Lung microvascular endothelial cell (primary cell): ENCODE measurements at regions not wholly inside any gene's neighbourhood (a gene's known extent, or its start where the extent isn't known, plus 50 kb on each side); places are given as distances from the start of the nearest gene placed in this dataset.

Experiments
- DNase-seq, 2 donors: peaks; one replicate each; pipeline versions ENCODE4 v3.0.0 to v3.0.0-alpha.2; 2010; ENCODE audit warnings: low read depth in 2 of 2

- DNase-seq = no peak
Observed at GRCh38 chr1:164949771-164950471, 390.9 kb downstream of the PBX1 start.

GRCh38 chr1:164948101-164948500, 389.1 kb downstream of the PBX1 start:
- no peak for DNase-seq

- DNase-seq = no peak
Observed at GRCh38 chr1:164937291-164937690, 378.3 kb downstream of the PBX1 start.

DNA sequence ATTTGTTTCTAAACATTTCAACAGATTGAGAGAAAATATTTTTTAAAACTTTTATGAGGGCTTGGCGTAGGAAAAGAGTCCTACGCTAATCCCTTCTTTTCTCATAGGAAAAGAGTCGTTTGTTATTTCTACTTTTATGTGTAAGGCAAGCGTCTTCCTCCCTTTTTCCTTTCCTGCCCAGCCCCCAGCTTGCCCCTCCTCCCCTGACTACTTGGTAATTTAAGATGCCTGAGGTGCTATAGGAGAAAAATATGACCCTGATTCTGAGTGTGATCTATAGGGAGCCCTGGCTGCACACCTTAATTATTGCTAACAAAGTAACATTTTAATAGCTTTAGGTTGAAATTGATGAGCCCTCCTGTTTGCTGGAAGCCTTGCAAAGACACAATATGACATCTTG, 373.6 kb downstream of the PBX1 start:
- DNase-seq = no peak

DNA sequence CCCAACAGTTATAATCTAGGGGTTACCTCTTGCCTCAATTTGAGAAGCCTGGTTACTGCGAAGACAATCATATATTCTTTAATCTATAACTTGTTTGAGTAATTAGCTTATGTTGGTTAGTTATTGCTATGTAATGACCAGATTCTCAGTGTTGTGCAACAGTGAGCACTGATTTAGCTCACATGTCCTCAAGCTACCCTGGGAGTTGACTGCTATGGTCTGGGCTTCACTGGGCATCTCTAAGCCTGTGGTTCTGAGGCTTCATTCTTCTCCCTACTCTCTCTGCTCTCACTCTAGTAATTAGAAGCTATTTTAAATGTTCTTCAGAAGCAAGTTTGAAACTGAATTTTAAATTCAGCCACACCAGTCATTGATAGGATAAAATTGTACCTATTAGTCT, 371.8 kb downstream of the PBX1 start:
- no peak for DNase-seq

DNA sequence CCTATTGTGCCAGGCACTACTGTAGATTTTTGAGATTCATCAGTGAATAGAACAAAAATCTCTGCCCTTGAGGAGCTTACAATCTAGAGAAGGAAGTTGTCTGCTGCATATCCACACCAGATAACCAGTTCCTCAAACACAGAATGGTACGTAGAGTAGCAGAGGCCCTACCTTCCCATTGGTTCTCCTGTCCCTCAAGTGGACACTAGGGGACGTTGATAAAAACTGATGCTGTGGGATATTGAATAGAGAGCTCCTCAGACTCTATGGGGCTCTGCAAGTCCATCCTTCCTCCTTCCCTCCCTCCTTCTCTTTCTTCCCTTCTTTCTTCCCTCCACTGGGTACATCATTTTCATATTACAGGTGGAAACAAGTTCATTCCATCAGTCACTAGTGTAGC, 371.3 kb downstream of the PBX1 start:
- no peak for DNase-seq

- DNase-seq = no peak
Observed at GRCh38 chr1:164928232-164928812, 369.3 kb downstream of the PBX1 start.

GRCh38 chr1:164926107-164926506, 367.1 kb downstream of the PBX1 start:
- DNase-seq = no peak

DNA sequence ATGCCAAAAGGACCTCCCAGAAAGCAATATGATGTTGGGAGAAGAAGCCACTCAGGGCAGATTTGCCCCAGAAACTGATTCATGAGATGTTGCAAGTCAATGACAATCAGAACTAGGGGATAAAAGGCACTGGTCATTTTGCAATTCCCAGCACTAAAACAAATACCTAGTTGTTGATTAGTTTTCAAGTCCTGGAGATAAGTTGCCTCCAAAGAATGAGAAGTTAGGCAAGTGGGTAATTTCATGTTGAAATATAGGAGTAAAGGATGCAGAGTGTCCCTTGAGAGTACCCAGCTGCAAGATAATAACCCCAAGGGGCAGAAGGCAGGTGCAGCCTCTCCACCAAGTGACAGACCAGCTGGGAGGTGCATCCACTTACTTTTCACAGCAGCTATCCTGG, 363.6 kb downstream of the PBX1 start:
- no peak for DNase-seq

GRCh38 chr1:164921493-164921892, 362.5 kb downstream of the PBX1 start:
- DNase-seq = no peak

- no peak for DNase-seq
Observed at GRCh38 chr1:164918140-164918539, 359.2 kb downstream of the PBX1 start.

DNA sequence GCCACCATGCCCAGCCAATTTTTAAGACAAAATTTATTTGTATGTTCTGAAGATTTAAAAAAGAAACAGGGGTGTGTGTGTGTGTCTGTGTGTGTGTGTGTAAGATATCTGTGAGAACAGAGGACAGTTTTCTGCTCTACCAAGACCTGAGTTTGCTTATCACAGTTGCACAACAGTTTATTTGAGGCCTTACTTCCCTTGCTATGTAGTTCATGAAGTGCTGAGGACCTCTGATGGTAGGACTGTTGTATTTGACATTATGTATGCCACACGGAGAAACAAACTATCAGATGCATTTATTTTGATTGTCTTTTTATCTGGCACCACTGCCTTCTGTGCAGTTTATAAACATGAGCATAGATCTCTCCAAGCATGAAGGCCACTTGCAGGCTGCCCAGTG, 355.2 kb downstream of the PBX1 start:
- DNase-seq = peak in 1 of 2 donors; percentile 8

DNA sequence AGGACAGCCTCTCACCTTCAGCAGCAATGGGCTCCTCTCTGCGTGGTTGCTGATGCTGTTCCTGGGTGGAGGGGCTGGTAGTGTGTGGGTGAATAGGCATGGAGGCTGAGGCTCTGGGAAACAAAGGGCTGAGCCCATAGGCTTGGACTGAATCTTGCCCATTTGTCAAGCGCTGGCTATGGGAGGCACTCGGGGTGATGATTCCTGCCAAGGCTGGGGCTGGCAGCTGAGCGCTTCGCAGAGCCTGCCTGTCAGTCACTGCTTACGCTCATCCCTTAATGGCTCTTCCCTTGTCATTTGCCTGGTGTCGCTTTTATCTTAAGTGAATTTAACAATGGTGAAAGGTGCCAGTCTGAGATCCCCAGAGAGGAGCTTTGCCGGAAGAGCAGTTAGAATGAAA, 353.3 kb downstream of the PBX1 start:
- DNase-seq = no peak

DNA sequence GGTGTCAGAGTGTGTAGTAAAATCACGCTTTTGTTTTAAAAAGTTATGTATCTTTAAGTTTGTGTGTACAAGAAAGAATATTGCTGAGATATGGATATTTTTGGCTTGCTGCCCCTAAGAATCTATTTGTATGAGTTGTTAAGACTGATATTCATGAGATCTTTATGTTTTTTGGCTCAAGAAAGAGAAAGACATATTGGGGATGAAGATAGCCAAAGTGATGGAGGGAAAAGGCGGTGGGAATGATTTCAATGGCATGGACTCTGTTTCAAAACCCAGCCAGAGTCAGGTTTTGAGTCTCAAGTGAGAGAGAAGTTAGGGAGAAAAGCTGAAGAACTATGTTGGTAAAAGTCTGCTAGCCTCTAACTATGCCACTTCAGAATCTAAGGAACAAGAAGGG, 351.7 kb downstream of the PBX1 start:
- no peak for DNase-seq

DNA sequence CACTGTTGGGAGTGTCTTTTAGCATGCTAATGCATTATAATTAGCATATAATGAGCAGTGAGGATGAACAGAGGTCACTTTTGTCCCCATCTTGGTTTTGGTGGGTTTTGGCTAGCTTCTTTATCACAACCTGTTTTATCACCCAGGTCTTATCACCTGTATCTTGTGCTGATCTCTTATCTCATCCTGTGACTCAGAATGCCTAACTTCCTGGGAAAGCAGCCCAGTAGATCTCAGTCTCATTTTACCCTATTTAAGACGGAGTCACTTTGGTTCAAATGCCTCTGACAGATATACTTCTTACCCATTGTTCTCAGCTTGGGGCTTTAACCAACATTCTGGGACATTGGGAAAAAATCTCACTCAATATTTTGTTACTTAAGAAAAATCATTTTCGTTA, 348.7 kb downstream of the PBX1 start:
- no peak for DNase-seq

GRCh38 chr1:164905869-164906268, 346.9 kb downstream of the PBX1 start:
- DNase-seq = no peak

- DNase-seq = no peak
Observed at GRCh38 chr1:164902491-164902890, 343.5 kb downstream of the PBX1 start.
